ENCODE measurements at regions not wholly inside any gene's neighbourhood (a gene's known extent, or its start where the extent isn't known, plus 50 kb on each side); places are given as distances from the start of the nearest gene placed in this dataset.

DNA sequence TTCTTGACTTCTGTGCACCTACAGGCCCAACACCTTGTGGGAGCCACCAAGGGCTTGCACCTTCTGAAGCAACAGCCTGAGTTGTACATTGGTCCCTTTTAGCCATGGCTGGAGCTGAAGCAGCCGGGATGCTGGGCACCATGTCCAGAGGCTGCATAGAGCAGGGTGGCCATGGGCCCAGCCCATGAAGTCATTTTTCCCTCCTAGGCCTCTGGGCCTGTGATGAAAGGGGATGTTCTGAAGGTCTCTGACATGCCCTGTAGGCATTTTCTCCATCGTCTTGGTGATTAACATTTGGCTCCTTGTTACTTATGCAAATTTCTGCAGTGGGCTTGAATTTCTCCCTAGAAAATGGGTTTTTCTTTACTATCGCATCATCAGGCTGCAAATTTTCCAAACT is 83.1 kb upstream of the ACVR1 start:
- no peak overlapping the region for H3K9ac ChIP-seq (ENCODE audit: low read length)
- intact Hi-C loops (cut with micrococcal nuclease) = no loop called here
- ChIA-PET RAD21 (ENCODE audit: low non-redundant PET in 1 of 2, low total read pairs in 2 of 2, uncharacterized antibody in 2 of 2, unreplicated experiment in 2 of 2) (no interaction called here), CTCF (no interaction called here), POLR2A (no interaction called here)
- ATAC-seq (no peak), DNase-seq (ENCODE audit: low read depth, low spot score) (no peak)
- H4K20me1 ChIP-seq (ENCODE audit: insufficient read depth) = no peaks in the 10 kb centered on the region
- H3K9me3 ChIP-seq (ENCODE audit: control insufficient read depth in 1 of 2, insufficient read depth in 1 of 2, low read depth in 1 of 2, low read length in 2 of 2) = peaks cover 0 to 4% of the 10 kb centered on the region in 2 experiments; a peak in 2 of 4 replicates
- no peaks in the 10 kb centered on the region for H3K36me3 ChIP-seq (ENCODE audit: control insufficient read depth in 1 of 2, insufficient read depth in 2 of 2, low read length in 2 of 2)
- no peak overlapping the region for H3K4me2 ChIP-seq (ENCODE audit: low read length)
- H3K4me3 ChIP-seq (replicated peaks in 1 of 2; ENCODE audit: low read depth in 1 of 2, low read length in 2 of 2) = no peak overlapping the region
- BruUV-seq (replicated peaks) = no TSS peak
- H3K9me2 ChIP-seq (ENCODE audit: insufficient read depth) = no peaks in the 10 kb centered on the region
- H3K79me2 ChIP-seq (ENCODE audit: insufficient read depth, low read length) = no peaks in the 10 kb centered on the region
- TF ChIP-seq ZFX (IDR thresholded peaks at IDR 0.05) = no peak
- no peak for TF ChIP-seq POLR2AphosphoS5 (IDR thresholded peaks at IDR 0.05; ENCODE audit: low read depth, low read length)
- no peak for TF ChIP-seq TCF7L2 (IDR thresholded peaks at IDR 0.05; ENCODE audit: borderline replicate concordance, extremely low read depth, insufficient read depth, insufficient read length)
- TF ChIP-seq EZH2phosphoT487 (IDR thresholded peaks at IDR 0.05; ENCODE audit: borderline replicate concordance) = no peak
- TF ChIP-seq, protein P1, sequence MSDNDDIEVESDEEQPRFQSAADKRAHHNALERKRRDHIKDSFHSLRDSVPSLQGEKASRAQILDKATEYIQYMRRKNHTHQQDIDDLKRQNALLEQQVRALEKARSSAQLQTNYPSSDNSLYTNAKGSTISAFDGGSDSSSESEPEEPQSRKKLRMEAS (IDR thresholded peaks at IDR 0.05) = no peak
- no peak for TF ChIP-seq ZNF274 (IDR thresholded peaks at IDR 0.05; ENCODE audit: low read depth, low read length)
- H3K27ac ChIP-seq (ENCODE audit: low read depth, low read length) = no peak overlapping the region
- no peaks in the 10 kb centered on the region for H3K27me3 ChIP-seq (ENCODE audit: insufficient read depth, low read length)
- H2AFZ ChIP-seq (ENCODE audit: low read depth, low read length, poor library complexity, severe bottlenecking) = no peak overlapping the region
- H3K4me1 ChIP-seq (ENCODE audit: control insufficient read depth in 1 of 2, insufficient read depth in 2 of 2, low read length in 2 of 2) = no peaks in the 10 kb centered on the region

DNA sequence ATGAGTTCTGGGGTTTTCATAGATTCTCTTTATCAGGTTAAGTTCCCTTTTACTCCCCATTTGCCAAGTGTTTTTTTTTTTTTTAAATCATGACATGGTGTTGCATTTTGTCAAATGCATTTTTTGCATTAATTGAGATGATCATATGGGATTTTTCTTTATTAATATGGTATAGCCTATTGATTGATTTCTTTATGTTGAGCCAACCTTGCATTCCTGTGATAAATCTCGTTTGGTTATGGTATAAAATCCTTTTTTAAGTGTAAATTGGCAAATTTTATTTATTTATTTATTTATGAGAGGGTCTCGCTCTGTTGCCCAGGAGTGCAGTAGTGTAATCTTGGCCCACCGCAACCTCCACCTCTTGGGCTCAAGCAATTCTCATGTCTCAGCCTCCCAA is 81.5 kb upstream of the ACVR1 start:
- no peaks in the 10 kb centered on the region for H3K79me2 ChIP-seq (ENCODE audit: insufficient read depth, low read length)
- no peaks in the 10 kb centered on the region for H3K9me2 ChIP-seq (ENCODE audit: insufficient read depth)
- no TSS peak for BruUV-seq (replicated peaks)
- peaks cover 0 to 4% of the 10 kb centered on the region in 2 experiments; a peak in 2 of 4 replicates for H3K9me3 ChIP-seq (ENCODE audit: control insufficient read depth in 1 of 2, insufficient read depth in 1 of 2, low read depth in 1 of 2, low read length in 2 of 2)
- TF ChIP-seq YY1 (IDR thresholded peaks at IDR 0.05; ENCODE audit: extremely low read depth, insufficient replicate concordance, low read depth, low read length) (no peak), ZFX (IDR thresholded peaks at IDR 0.05) (no peak)
- no peak overlapping the region for H3K27ac ChIP-seq (ENCODE audit: low read depth, low read length)
- ChIA-PET POLR2A (no interaction called here), CTCF (no interaction called here), RAD21 (ENCODE audit: low non-redundant PET in 1 of 2, low total read pairs in 2 of 2, uncharacterized antibody in 2 of 2, unreplicated experiment in 2 of 2) (no interaction called here)
- intact Hi-C loops (cut with micrococcal nuclease) = no loop called here
- H3K27me3 ChIP-seq (ENCODE audit: insufficient read depth, low read length) = no peaks in the 10 kb centered on the region
- no peaks in the 10 kb centered on the region for H3K4me1 ChIP-seq (ENCODE audit: control insufficient read depth in 1 of 2, insufficient read depth in 2 of 2, low read length in 2 of 2)
- H3K9ac ChIP-seq (ENCODE audit: low read length) = no peak overlapping the region
- no peak overlapping the region for H3K4me3 ChIP-seq (replicated peaks in 1 of 2; ENCODE audit: low read depth in 1 of 2, low read length in 2 of 2)
- H2AFZ ChIP-seq (ENCODE audit: low read depth, low read length, poor library complexity, severe bottlenecking) = no peak overlapping the region
- H3K4me2 ChIP-seq (ENCODE audit: low read length) = no peak overlapping the region
- H4K20me1 ChIP-seq (ENCODE audit: insufficient read depth) = no peaks in the 10 kb centered on the region
- no peaks in the 10 kb centered on the region for H3K36me3 ChIP-seq (ENCODE audit: control insufficient read depth in 1 of 2, insufficient read depth in 2 of 2, low read length in 2 of 2)
- ATAC-seq (no peak), DNase-seq (ENCODE audit: low read depth, low spot score) (no peak)
